ENCODE measurements at regions not wholly inside any gene's neighbourhood (a gene's known extent, or its start where the extent isn't known, plus 50 kb on each side); places are given as distances from the start of the nearest gene placed in this dataset.

DNA sequence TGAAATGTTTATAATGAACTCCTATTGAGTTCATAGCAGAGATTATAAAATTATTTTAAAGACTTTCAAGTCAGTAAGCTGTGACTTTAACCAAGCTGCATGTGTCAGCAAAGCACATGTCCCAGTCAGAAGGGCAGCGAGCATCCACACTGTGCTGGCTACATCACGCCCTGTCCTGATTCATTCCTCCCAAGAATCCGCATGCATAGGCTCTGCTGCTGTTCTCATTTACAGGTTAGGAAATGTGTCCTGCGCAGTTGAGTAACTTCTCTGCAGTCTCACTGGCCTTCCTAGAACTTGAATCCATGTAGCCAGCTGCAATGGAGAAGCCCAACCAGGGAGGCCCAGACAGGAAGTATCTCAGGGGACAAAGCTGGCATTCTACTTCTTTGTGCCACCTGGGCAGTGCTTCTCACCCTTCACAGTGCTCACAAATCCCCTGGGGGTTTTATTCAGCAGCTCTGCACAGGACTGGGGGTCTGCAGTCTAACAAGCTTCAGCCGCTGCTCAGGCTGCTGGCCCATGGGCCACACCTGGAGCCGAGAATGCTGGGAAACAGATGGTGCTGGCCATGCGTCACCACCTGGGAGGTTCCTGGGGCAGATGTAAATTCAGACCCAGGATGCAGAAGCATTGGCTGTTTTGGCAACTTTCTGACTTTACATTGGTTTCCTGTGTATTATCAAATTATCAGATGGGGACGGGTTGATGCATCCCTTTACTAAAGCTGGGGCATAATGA, 192.8 kb upstream of the GDF10 start:
- TF ChIP-seq, protein P1, sequence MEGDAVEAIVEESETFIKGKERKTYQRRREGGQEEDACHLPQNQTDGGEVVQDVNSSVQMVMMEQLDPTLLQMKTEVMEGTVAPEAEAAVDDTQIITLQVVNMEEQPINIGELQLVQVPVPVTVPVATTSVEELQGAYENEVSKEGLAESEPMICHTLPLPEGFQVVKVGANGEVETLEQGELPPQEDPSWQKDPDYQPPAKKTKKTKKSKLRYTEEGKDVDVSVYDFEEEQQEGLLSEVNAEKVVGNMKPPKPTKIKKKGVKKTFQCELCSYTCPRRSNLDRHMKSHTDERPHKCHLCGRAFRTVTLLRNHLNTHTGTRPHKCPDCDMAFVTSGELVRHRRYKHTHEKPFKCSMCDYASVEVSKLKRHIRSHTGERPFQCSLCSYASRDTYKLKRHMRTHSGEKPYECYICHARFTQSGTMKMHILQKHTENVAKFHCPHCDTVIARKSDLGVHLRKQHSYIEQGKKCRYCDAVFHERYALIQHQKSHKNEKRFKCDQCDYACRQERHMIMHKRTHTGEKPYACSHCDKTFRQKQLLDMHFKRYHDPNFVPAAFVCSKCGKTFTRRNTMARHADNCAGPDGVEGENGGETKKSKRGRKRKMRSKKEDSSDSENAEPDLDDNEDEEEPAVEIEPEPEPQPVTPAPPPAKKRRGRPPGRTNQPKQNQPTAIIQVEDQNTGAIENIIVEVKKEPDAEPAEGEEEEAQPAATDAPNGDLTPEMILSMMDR (IDR thresholded peaks at IDR 0.05; ENCODE audit: low read length, missing control alignments): no peak
- DNase-seq (ENCODE audit: low read depth): no peak
- H3K4me3 ChIP-seq (replicated peaks; ENCODE audit: low read depth, low read length): no peak overlapping the region

DNA sequence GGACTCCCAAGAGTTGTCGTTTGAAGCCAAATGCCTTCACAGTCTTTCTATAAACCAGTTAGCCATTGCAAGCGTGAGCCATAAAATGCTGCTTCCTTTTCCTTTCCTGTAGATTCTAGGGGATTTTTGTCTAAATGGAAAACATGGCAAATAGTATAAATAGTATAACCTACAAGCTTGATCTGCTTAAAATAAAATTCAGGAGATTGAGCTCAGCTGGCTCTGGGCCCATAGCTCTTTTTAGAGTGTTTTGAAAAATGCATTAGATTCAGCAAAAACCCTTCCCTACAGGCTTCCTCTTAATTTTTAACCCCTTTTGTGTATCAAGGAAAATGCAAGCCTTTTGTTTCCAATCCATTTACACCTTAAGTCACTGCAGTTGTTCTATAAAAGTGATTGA, 190.1 kb upstream of the GDF10 start:
- TF ChIP-seq, protein P1 (IDR thresholded peaks at IDR 0.05; ENCODE audit: low read length, missing control alignments): no peak
- no peak overlapping the region for H3K4me3 ChIP-seq (replicated peaks; ENCODE audit: low read depth, low read length)
- DNase-seq (ENCODE audit: low read depth): no peak

DNA sequence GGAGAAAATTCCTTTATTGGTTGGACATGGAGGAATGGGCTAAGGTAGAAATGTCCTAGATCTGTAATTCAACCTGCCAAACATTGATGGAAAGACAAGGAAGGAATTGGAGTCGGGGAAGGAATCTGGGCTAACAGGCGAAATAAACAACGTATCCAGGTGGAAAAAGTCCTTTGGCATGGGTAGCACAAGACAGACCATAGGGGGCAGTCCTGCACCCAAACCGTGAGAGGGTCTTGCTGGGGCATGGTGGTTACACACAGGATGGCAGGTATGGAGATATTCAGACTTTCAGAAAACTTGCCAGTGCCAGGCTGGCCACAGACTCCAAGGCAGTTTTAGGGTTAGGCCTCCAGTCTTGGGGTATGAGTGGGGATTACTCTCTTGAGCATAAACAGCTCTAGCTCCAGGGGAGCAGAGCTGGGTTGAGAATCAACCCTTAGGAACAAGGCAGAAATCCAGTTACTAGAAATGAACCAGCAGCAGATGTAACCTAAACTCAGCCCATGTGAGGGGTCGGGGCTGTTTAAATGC, 188.6 kb upstream of the GDF10 start:
- no peak overlapping the region for H3K4me3 ChIP-seq (replicated peaks; ENCODE audit: low read depth, low read length)
- TF ChIP-seq, protein P1 (IDR thresholded peaks at IDR 0.05; ENCODE audit: low read length, missing control alignments): no peak
- no peak for DNase-seq (ENCODE audit: low read depth)

DNA sequence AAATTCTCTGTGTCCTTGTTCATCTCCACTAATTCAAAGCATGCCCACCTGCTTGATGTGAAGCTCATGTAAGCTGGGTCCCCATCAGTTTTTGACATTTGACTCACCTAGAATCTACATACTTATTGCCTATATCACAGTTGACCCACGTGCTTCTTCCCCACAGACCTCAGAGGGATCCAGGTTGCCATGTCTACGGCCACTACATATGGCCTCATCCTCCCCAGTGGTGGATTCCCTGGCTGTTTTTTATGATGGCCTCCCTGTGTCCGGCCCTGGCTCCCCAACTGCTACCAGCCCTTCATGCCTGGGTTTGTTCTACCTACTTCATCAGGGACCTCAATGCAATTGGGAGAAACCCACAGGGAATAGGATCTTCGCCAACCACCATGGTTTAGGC, 187.4 kb upstream of the GDF10 start:
- H3K4me3 ChIP-seq (replicated peaks; ENCODE audit: low read depth, low read length): no peak overlapping the region
- DNase-seq (ENCODE audit: low read depth): no peak
- TF ChIP-seq, protein P1 (IDR thresholded peaks at IDR 0.05; ENCODE audit: low read length, missing control alignments): no peak

DNA sequence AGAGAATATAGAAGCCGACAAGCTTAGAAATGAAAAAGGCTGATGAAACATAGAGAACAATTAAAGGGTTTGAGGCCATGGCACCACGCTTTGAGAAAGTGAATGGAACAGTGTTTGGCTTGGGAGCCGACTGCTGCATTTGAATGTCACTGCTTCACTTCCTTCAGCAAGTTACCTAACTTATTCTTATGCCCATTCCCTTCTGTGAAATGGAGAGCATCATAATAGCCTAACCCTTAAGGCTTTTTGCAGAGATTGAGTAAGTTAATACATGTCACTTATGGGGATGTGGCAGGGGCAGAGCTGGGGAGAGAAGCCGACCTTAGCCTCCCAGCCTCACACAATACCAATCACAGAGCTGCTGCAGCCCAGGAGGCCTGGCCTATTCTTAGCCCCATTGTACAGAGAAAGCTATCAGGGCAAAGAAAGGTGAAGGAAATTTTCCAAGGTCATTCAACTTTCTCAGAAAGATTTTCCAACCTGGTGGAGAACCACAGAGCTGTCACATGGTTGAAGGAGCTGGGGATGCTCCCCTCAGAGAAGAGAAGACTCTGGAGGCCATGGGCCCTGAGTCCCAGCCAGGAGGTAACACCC, 186.0 kb upstream of the GDF10 start:
- no peak overlapping the region for H3K4me3 ChIP-seq (replicated peaks; ENCODE audit: low read depth, low read length)
- DNase-seq (ENCODE audit: low read depth): no peak
- TF ChIP-seq, protein P1 (IDR thresholded peaks at IDR 0.05; ENCODE audit: low read length, missing control alignments): no peak

DNA sequence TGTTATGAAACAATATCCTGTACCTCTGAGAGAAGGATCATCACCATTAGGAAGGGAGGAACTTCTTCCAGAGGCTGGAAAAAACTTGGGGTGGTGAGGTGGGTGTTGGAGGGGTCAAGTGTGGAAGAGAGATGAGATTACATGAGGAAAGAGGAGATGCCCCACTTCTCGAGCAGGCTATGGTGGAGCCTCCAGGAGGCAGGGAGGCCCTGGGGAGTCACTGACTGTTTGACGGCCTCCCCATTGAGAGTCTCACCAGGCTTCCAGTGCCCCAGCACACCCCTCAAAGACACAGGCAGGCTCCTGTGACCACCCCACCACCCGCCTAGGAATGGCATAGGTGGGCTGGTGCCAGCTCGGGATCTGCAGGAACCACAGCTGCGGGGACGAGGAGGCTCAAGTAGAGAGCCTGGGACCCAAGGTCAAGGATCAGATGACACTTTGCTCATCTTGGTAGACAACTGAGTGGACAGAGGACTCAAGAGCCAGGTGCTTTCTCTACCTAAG, 185.3 kb upstream of the GDF10 start:
- H3K4me3 ChIP-seq (replicated peaks; ENCODE audit: low read depth, low read length): no peak overlapping the region
- DNase-seq (ENCODE audit: low read depth): no peak
- TF ChIP-seq, protein P1 (IDR thresholded peaks at IDR 0.05; ENCODE audit: low read length, missing control alignments): no peak

Measured in fibroblast of pulmonary artery (primary cell).